Thyroid gland (tissue), 4 donors: ENCODE measurements at regions not wholly inside any gene's neighbourhood (a gene's known extent, or its start where the extent isn't known, plus 50 kb on each side); places are given as distances from the start of the nearest gene placed in this dataset.

Experiments
- CTCF ChIP-seq, 6 experiments: fragments of 200-600 bp in 3 of 6; fragments of 450-650 bp in 3 of 6; sonication (generic) in 3 of 6; IDR thresholded peaks; one replicate each; pipeline ENCODE4 v1.5.1; 2016 to 2019; ENCODE audit warnings: antibody characterized with exemption in 6 of 6, mild to moderate bottlenecking in 2 of 6, inconsistent platforms in 1 of 6, moderate library complexity in 1 of 6
- POLR2A ChIP-seq, 2 donors: fragments of 450-650 bp; IDR thresholded peaks; one replicate each; pipeline ENCODE4 v1.6.1; 2017; ENCODE audit warnings: antibody characterized with exemption in 2 of 2, mild to moderate bottlenecking in 2 of 2, moderate library complexity in 1 of 2

GRCh38 chr5:56320686-56321085, 87.6 kb upstream of the ANKRD55 start:
- TF ChIP-seq POLR2A (IDR thresholded peaks at IDR 0.05) (no peak), CTCF (IDR thresholded peaks at IDR 0.05) (no peak)
